HG03521 (cell line): ENCODE measurements at regions not wholly inside any gene's neighbourhood (a gene's known extent, or its start where the extent isn't known, plus 50 kb on each side); places are given as distances from the start of the nearest gene placed in this dataset.

ENCODE experiments used
- ATAC-seq: cut with Tn5 transposase; IDR thresholded peaks from one replicate; pipeline ENCODE4 v1.9.1; 2021; ENCODE audit warnings: mild to moderate bottlenecking, moderate library complexity; ENCODE audit not compliant: unreplicated experiment

- no peak for ATAC-seq
Measured at GRCh38 chr17:79457376-79457775, 153.5 kb downstream of the RBFOX3 start.

GRCh38 chr17:79455636-79456035 is 155.2 kb downstream of the RBFOX3 start:
- no peak for ATAC-seq

GRCh38 chr17:79454826-79455225 is 156.0 kb downstream of the RBFOX3 start:
- no peak for ATAC-seq

GRCh38 chr17:79453481-79453880 is 157.4 kb downstream of the RBFOX3 start:
- ATAC-seq = no peak

- no peak for ATAC-seq
Measured at GRCh38 chr17:79452706-79453105, 158.1 kb downstream of the RBFOX3 start.

GRCh38 chr17:79451167-79451566 is 159.7 kb downstream of the RBFOX3 start:
- no peak for ATAC-seq

- ATAC-seq = no peak
Measured at GRCh38 chr17:79446399-79447009, 164.3 kb downstream of the RBFOX3 start.

GRCh38 chr17:79444198-79444597 is 166.7 kb downstream of the RBFOX3 start:
- no peak for ATAC-seq

GRCh38 chr17:79443026-79443425 is 167.8 kb downstream of the RBFOX3 start:
- no peak for ATAC-seq

- ATAC-seq = no peak
Measured at GRCh38 chr17:79441356-79442160, 169.3 kb downstream of the RBFOX3 start.

GRCh38 chr17:79440251-79440650 is 170.6 kb downstream of the RBFOX3 start:
- no peak for ATAC-seq

GRCh38 chr17:79439493-79439892 is 171.4 kb downstream of the RBFOX3 start:
- ATAC-seq = no peak

GRCh38 chr17:79438546-79439334 is 172.1 kb downstream of the RBFOX3 start:
- ATAC-seq = no peak

- ATAC-seq = no peak
Measured at GRCh38 chr17:79438058-79438457, 172.8 kb downstream of the RBFOX3 start.

- no peak for ATAC-seq
Measured at GRCh38 chr17:79437081-79437480, 173.8 kb downstream of the RBFOX3 start.

GRCh38 chr17:79435962-79436361 is 174.9 kb downstream of the RBFOX3 start:
- no peak for ATAC-seq

GRCh38 chr17:79435296-79435695 is 175.6 kb downstream of the RBFOX3 start:
- ATAC-seq = no peak

GRCh38 chr17:79434215-79434614 is 176.6 kb downstream of the RBFOX3 start:
- ATAC-seq = no peak

GRCh38 chr17:79433379-79433778 is 177.5 kb downstream of the RBFOX3 start:
- ATAC-seq = no peak

- ATAC-seq = no peak
Measured at GRCh38 chr17:79431175-79431574, 179.7 kb downstream of the RBFOX3 start.

- no peak for ATAC-seq
Measured at GRCh38 chr17:79429864-79430494, 180.9 kb downstream of the RBFOX3 start.
